H7 (cell line): ENCODE measurements at regions not wholly inside any gene's neighbourhood (a gene's known extent, or its start where the extent isn't known, plus 50 kb on each side); places are given as distances from the start of the nearest gene placed in this dataset.

ENCODE experiments used
- DNase-seq: peaks from one replicate; pipeline ENCODE4 v3.0.0; 2012
- H3K27me3 ChIP-seq: 2 replicates; pipeline ENCODE4 v1.6.0; 2011; ENCODE audit warnings: mild to moderate bottlenecking, low read length; ENCODE audit not compliant: control insufficient read depth, insufficient read depth
- H3K36me3 ChIP-seq: replicated peaks from 2 replicates; pipeline ENCODE4 v1.5.1; 2011; ENCODE audit warnings: low read length; ENCODE audit not compliant: control insufficient read depth, insufficient read depth
- H3K4me3 ChIP-seq: 2 replicates; pipeline ENCODE4 v1.5.1; 2011; ENCODE audit warnings: low read depth, mild to moderate bottlenecking, control low read depth, low read length, moderate library complexity; ENCODE audit not compliant: insufficient read depth

GRCh38 chr1:208496467-208497371 is 252.5 kb upstream of the PLXNA2 start:
- DNase-seq = no peak
- Histone ChIP-seq H3K36me3 (no peaks in the 10 kb centered on the region), H3K4me3 (no peak overlapping the region), H3K27me3 (no peaks in the 10 kb centered on the region)

GRCh38 chr1:208497866-208498541 is 253.8 kb upstream of the PLXNA2 start:
- Histone ChIP-seq H3K4me3 (no peak overlapping the region), H3K36me3 (no peaks in the 10 kb centered on the region), H3K27me3 (no peaks in the 10 kb centered on the region)
- no peak for DNase-seq

- Histone ChIP-seq H3K27me3 (no peaks in the 10 kb centered on the region), H3K4me3 (no peak overlapping the region), H3K36me3 (no peaks in the 10 kb centered on the region)
- DNase-seq = no peak
Observed at GRCh38 chr1:208499026-208499425, 254.8 kb upstream of the PLXNA2 start.

- H3K36me3 ChIP-seq = no peaks in the 10 kb centered on the region
- no peaks in the 10 kb centered on the region for H3K27me3 ChIP-seq
- H3K4me3 ChIP-seq = no peak overlapping the region
- DNase-seq = no peak
Observed at GRCh38 chr1:208499601-208500000, 255.4 kb upstream of the PLXNA2 start.

- H3K36me3 ChIP-seq = no peaks in the 10 kb centered on the region
- no peak for DNase-seq
- no peak overlapping the region for H3K4me3 ChIP-seq
- H3K27me3 ChIP-seq = no peaks in the 10 kb centered on the region
Observed at GRCh38 chr1:208500375-208500774, 256.2 kb upstream of the PLXNA2 start.

- Histone ChIP-seq H3K4me3 (no peak overlapping the region), H3K36me3 (no peaks in the 10 kb centered on the region), H3K27me3 (no peaks in the 10 kb centered on the region)
- no peak for DNase-seq
Observed at GRCh38 chr1:208501542-208501941, 257.4 kb upstream of the PLXNA2 start.

GRCh38 chr1:208503787-208504186 is 259.6 kb upstream of the PLXNA2 start:
- H3K27me3 ChIP-seq = no peaks in the 10 kb centered on the region
- no peaks in the 10 kb centered on the region for H3K36me3 ChIP-seq
- no peak overlapping the region for H3K4me3 ChIP-seq

GRCh38 chr1:208506812-208507211 is 262.6 kb upstream of the PLXNA2 start:
- Histone ChIP-seq H3K36me3 (no peaks in the 10 kb centered on the region), H3K4me3 (no peak overlapping the region), H3K27me3 (no peaks in the 10 kb centered on the region)
- no peak for DNase-seq

More at GRCh38 chr1:208503787-208504186, 259.6 kb upstream of the PLXNA2 start:
- no peak for DNase-seq

- DNase-seq = no peak
- Histone ChIP-seq H3K36me3 (no peaks in the 10 kb centered on the region), H3K27me3 (no peaks in the 10 kb centered on the region), H3K4me3 (no peak overlapping the region)
Observed at GRCh38 chr1:208509072-208509471, 264.9 kb upstream of the PLXNA2 start.

GRCh38 chr1:208510192-208510952 is 266.2 kb upstream of the PLXNA2 start:
- Histone ChIP-seq H3K36me3 (no peaks in the 10 kb centered on the region), H3K27me3 (no peaks in the 10 kb centered on the region), H3K4me3 (no peak overlapping the region)
- DNase-seq = no peak

- Histone ChIP-seq H3K4me3 (no peak overlapping the region), H3K36me3 (no peaks in the 10 kb centered on the region), H3K27me3 (no peaks in the 10 kb centered on the region)
- DNase-seq = no peak
Observed at GRCh38 chr1:208511242-208511860, 267.2 kb upstream of the PLXNA2 start.

- no peak for DNase-seq
- no peak overlapping the region for H3K4me3 ChIP-seq
- no peaks in the 10 kb centered on the region for H3K36me3 ChIP-seq
- H3K27me3 ChIP-seq = no peaks in the 10 kb centered on the region
Observed at GRCh38 chr1:208513799-208514198, 269.6 kb upstream of the PLXNA2 start.

- Histone ChIP-seq H3K36me3 (no peaks in the 10 kb centered on the region), H3K27me3 (no peaks in the 10 kb centered on the region), H3K4me3 (no peak overlapping the region)
- DNase-seq = no peak
Observed at GRCh38 chr1:208515129-208515528, 270.9 kb upstream of the PLXNA2 start.

- H3K36me3 ChIP-seq = no peaks in the 10 kb centered on the region
- no peak for DNase-seq
- H3K27me3 ChIP-seq = no peaks in the 10 kb centered on the region
- H3K4me3 ChIP-seq = no peak overlapping the region
Observed at GRCh38 chr1:208516780-208517179, 272.6 kb upstream of the PLXNA2 start.
